Neural crest cell (in vitro differentiated cells): ENCODE measurements at regions not wholly inside any gene's neighbourhood (a gene's known extent, or its start where the extent isn't known, plus 50 kb on each side); places are given as distances from the start of the nearest gene placed in this dataset.

Source experiments
- DNase-seq: peaks from one replicate; pipeline ENCODE4 v3.0.0; 2021; ENCODE audit warnings: low read depth, mixed read lengths, low spot score
- H3K27ac Mint-ChIP-seq: one replicate; pipeline ENCODE4 v1.8.0; 2021; ENCODE audit warnings: mild to moderate bottlenecking, mixed read lengths; ENCODE audit not compliant: unreplicated experiment
- H3K27me3 Mint-ChIP-seq: 2 replicates; pipeline ENCODE4 v1.8.0; 2021; ENCODE audit warnings: low read depth, mild to moderate bottlenecking, mixed read lengths
- H3K36me3 Mint-ChIP-seq: 2 replicates; pipeline ENCODE4 v1.8.0; 2021; ENCODE audit warnings: low read depth, mild to moderate bottlenecking, mixed read lengths
- H3K4me1 Mint-ChIP-seq: 2 replicates; pipeline ENCODE4 v1.8.0; 2021; ENCODE audit warnings: mixed read lengths
- H3K4me3 Mint-ChIP-seq: one replicate; pipeline ENCODE4 v1.8.0; 2021; ENCODE audit warnings: mild to moderate bottlenecking, mixed read lengths
- H3K9me3 Mint-ChIP-seq: 2 replicates; pipeline ENCODE4 v1.8.0; 2021; ENCODE audit warnings: mixed read lengths
- CTCF ChIP-seq: fragments of 200-600 bp; sonication (generic); conservative IDR thresholded peaks from 2 replicates; pipeline ENCODE4 v1.5.0; 2021; ENCODE audit warnings: antibody characterized with exemption, mild to moderate bottlenecking

- H3K36me3 Mint-ChIP-seq: peaks cover 7% of the 10 kb centered on the region
- no peak overlapping the region for H3K27ac Mint-ChIP-seq
- H3K4me3 Mint-ChIP-seq: no peak overlapping the region
- no peak for DNase-seq
- no peaks in the 10 kb centered on the region for H3K4me1 Mint-ChIP-seq
- no peaks in the 10 kb centered on the region for H3K27me3 Mint-ChIP-seq
- TF ChIP-seq CTCF: no peak
- peaks cover 5% of the 10 kb centered on the region for H3K9me3 Mint-ChIP-seq
These were observed 230.6 kb downstream of the C16orf95 start for GRCh38 chr16:87086575-87086974.

- Mint-ChIP-seq H3K4me1 (peaks cover 5% of the 10 kb centered on the region), H3K27ac (no peak overlapping the region), H3K9me3 (no peaks in the 10 kb centered on the region), H3K4me3 (no peak overlapping the region), H3K36me3 (no peaks in the 10 kb centered on the region), H3K27me3 (peaks cover 11% of the 10 kb centered on the region)
- DNase-seq: no peak
- no peak for TF ChIP-seq CTCF
These were observed 224.2 kb downstream of the C16orf95 start for GRCh38 chr16:87092958-87093357.

GRCh38 chr16:87093804-87094555 is 223.2 kb downstream of the C16orf95 start:
- no peak for DNase-seq

GRCh38 chr16:87094556-87094865 is 222.7 kb downstream of the C16orf95 start:
- DNase-seq: no peak
- Mint-ChIP-seq H3K27ac (no peak overlapping the region), H3K27me3 (peaks cover 14% of the 10 kb centered on the region), H3K4me3 (no peak overlapping the region), H3K4me1 (peaks cover 19% of the 10 kb centered on the region), H3K36me3 (no peaks in the 10 kb centered on the region), H3K9me3 (no peaks in the 10 kb centered on the region)
- TF ChIP-seq CTCF: no peak

More at GRCh38 chr16:87093804-87094555, 223.2 kb downstream of the C16orf95 start:
- Mint-ChIP-seq H3K4me1 (peaks cover 13% of the 10 kb centered on the region), H3K36me3 (no peaks in the 10 kb centered on the region), H3K4me3 (no peak overlapping the region), H3K27me3 (peaks cover 14% of the 10 kb centered on the region), H3K9me3 (no peaks in the 10 kb centered on the region), H3K27ac (no peak overlapping the region)
- TF ChIP-seq CTCF: no peak

- no peak for TF ChIP-seq CTCF
These were observed 221.9 kb downstream of the C16orf95 start for GRCh38 chr16:87095271-87095670.

More at GRCh38 chr16:87095271-87095670, 221.9 kb downstream of the C16orf95 start:
- Mint-ChIP-seq H3K4me3 (no peak overlapping the region), H3K27me3 (peaks cover 17% of the 10 kb centered on the region), H3K4me1 (peaks cover 26% of the 10 kb centered on the region), H3K9me3 (no peaks in the 10 kb centered on the region), H3K27ac (no peak overlapping the region), H3K36me3 (no peaks in the 10 kb centered on the region)
- DNase-seq: no peak
